DOHH2 (cell line): ENCODE measurements at regions not wholly inside any gene's neighbourhood (a gene's known extent, or its start where the extent isn't known, plus 50 kb on each side); places are given as distances from the start of the nearest gene placed in this dataset.

Experiments used
- H3F3A ChIP-seq: fragments of 200-600 bp; sonication (generic), shearing (Covaris generic); 2 replicates; pipeline ENCODE4 v1.6.0; 2016; ENCODE audit warnings: antibody characterized with exemption, mild to moderate bottlenecking; ENCODE audit not compliant: control insufficient read depth, insufficient read depth
- H3K27ac ChIP-seq: fragments of 200-600 bp; sonication (generic); 2 replicates; pipeline ENCODE4 v1.5.1; 2014; ENCODE audit warnings: low read depth, mild to moderate bottlenecking, low read length, moderate library complexity
- H3K27me3 ChIP-seq: fragments of 200-600 bp; sonication (generic); 2 replicates; pipeline ENCODE4 v1.6.1; 2014; ENCODE audit warnings: mild to moderate bottlenecking, low read length, mixed read lengths; ENCODE audit not compliant: control insufficient read depth
- H3K36me3 ChIP-seq: fragments of 200-600 bp; sonication (generic); 2 replicates; pipeline ENCODE4 v1.6.1; 2014; ENCODE audit warnings: mild to moderate bottlenecking, low read length, moderate library complexity, mixed read lengths; ENCODE audit not compliant: control insufficient read depth
- H3K4me1 ChIP-seq: fragments of 200-600 bp; sonication (generic); 2 replicates; pipeline ENCODE4 v1.6.1; 2014; ENCODE audit warnings: mild to moderate bottlenecking, low read length, mixed read lengths; ENCODE audit not compliant: control insufficient read depth
- H3K4me2 ChIP-seq: fragments of 200-600 bp; sonication (generic); 2 replicates; pipeline ENCODE4 v1.6.0; 2014; ENCODE audit warnings: mild to moderate bottlenecking, low read length, moderate library complexity
- H3K4me3 ChIP-seq: fragments of 200-600 bp; sonication (generic); 2 replicates; pipeline ENCODE4 v1.5.1; 2014; ENCODE audit warnings: mild to moderate bottlenecking, low read length, mixed read lengths
- H3K79me2 ChIP-seq: fragments of 200-600 bp; sonication (generic); 2 replicates; pipeline ENCODE4 v1.6.1; 2014; ENCODE audit warnings: mild to moderate bottlenecking, low read length, mixed read lengths; ENCODE audit not compliant: control insufficient read depth
- H3K9me2 ChIP-seq: fragments of 200-600 bp; sonication (generic); replicated peaks from 2 replicates; pipeline ENCODE4 v1.6.1; 2014; ENCODE audit warnings: mild to moderate bottlenecking, low read length, mixed read lengths; ENCODE audit not compliant: control insufficient read depth
- H3K9me3 ChIP-seq: fragments of 200-600 bp; sonication (generic); 2 replicates; pipeline ENCODE4 v1.6.1; 2014; ENCODE audit warnings: antibody characterized with exemption, low read length, mixed read lengths; ENCODE audit not compliant: control insufficient read depth, insufficient read depth
- H4K20me1 ChIP-seq: fragments of 200-600 bp; sonication (generic); 2 replicates; pipeline ENCODE4 v1.6.0; 2014; ENCODE audit warnings: low read depth, mild to moderate bottlenecking, antibody characterized with exemption, low read length, moderate library complexity; ENCODE audit not compliant: control insufficient read depth, insufficient read depth
- EZH2phosphoT487 ChIP-seq: fragments of 200-600 bp; sonication (generic); IDR thresholded peaks from 2 replicates; pipeline ENCODE4 v1.6.1; 2017; ENCODE audit warnings: borderline replicate concordance, mild to moderate bottlenecking, antibody characterized with exemption, low read length, moderate library complexity, mixed read lengths
- TF ChIP-seq, protein P1 (sequence below): fragments of 200-600 bp; sonication (generic); IDR thresholded peaks from one replicate; pipeline ENCODE4 v1.5.1; 2014; ENCODE audit warnings: antibody characterized with exemption, mild to moderate bottlenecking, low read depth, low read length; ENCODE audit not compliant: poor library complexity, severe bottlenecking

DNA sequence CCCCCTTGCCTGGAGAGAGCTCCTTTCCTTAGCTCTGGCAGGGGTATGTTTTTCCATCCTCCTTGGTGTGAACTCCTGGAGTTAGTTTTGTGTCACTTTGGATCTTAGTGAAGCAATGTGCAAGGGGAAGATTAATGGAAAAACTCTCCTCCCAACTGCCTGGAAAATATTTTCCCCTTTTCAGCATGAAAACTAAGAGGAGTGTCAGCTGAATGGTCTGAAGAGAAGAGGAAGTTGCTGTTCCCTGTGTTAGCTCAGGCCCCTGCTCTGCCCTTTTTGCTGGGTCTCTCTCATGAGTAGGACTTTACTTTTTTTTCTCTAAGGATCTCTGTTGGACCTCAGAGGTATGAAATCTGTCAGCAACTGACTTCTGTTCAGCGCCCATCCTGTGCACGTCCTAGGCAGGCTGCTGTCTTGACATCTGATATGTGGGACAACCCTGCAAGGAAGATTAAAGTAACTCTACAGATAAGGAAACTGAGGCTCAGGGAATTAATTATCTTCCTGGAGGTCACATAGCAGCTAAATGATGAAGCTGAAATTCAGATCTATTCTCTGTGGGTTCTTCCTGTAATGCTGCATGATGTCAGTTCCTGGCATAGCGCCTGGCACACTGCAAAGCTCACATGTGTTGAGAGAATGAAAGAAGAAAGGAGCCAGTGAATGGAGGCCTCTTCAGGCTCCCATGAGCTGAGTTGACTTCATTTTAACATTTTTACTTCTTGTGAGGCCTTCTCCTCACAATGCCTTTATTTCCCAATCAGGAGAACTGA is 109.7 kb upstream of the GALNT15 start:
- Histone ChIP-seq H3K4me3 (no peak overlapping the region), H3K27ac (no peak overlapping the region), H3K4me2 (no peak overlapping the region), H3K79me2 (no peaks in the 10 kb centered on the region), H3K36me3 (no peaks in the 10 kb centered on the region), H3K9me3 (no peaks in the 10 kb centered on the region), H4K20me1 (no peaks in the 10 kb centered on the region), H3F3A (no peaks in the 10 kb centered on the region), H3K4me1 (no peaks in the 10 kb centered on the region), H3K9me2 (no peaks in the 10 kb centered on the region), H3K27me3 (peaks cover 4% of the 10 kb centered on the region; the same call in 1 of the 2 replicates)
- no peak for TF ChIP-seq EZH2phosphoT487
- TF ChIP-seq, protein P1, sequence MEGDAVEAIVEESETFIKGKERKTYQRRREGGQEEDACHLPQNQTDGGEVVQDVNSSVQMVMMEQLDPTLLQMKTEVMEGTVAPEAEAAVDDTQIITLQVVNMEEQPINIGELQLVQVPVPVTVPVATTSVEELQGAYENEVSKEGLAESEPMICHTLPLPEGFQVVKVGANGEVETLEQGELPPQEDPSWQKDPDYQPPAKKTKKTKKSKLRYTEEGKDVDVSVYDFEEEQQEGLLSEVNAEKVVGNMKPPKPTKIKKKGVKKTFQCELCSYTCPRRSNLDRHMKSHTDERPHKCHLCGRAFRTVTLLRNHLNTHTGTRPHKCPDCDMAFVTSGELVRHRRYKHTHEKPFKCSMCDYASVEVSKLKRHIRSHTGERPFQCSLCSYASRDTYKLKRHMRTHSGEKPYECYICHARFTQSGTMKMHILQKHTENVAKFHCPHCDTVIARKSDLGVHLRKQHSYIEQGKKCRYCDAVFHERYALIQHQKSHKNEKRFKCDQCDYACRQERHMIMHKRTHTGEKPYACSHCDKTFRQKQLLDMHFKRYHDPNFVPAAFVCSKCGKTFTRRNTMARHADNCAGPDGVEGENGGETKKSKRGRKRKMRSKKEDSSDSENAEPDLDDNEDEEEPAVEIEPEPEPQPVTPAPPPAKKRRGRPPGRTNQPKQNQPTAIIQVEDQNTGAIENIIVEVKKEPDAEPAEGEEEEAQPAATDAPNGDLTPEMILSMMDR = no peak

DNA sequence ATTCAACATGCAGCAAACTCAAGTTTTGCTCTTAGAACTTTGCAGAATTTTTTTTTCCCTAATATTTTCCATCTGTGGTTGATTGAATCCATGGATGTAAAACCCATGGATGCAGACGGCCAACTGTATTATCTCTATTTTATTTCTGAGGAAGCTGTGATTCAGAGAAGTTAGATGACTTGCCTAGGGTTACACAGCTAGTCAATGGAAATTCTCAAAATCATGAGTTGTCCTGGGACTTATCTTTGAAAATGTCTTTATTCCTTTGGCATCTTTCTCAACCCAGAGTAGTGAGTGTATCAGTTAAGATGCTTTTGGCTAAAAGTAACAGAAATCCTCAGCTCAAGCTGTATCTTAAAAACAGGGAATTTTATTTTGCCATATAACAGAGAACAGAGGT is 107.9 kb upstream of the GALNT15 start:
- H3K9me3 ChIP-seq = no peaks in the 10 kb centered on the region
- peaks cover 4% of the 10 kb centered on the region; the same call in 1 of the 2 replicates for H3K27me3 ChIP-seq
- no peak overlapping the region for H3K4me2 ChIP-seq
- TF ChIP-seq, protein P1 = no peak
- TF ChIP-seq EZH2phosphoT487 = no peak
- no peak overlapping the region for H3K27ac ChIP-seq
- H3K9me2 ChIP-seq = no peaks in the 10 kb centered on the region
- H3K79me2 ChIP-seq = no peaks in the 10 kb centered on the region
- H4K20me1 ChIP-seq = no peaks in the 10 kb centered on the region
- no peaks in the 10 kb centered on the region for H3K4me1 ChIP-seq
- no peaks in the 10 kb centered on the region for H3K36me3 ChIP-seq
- no peaks in the 10 kb centered on the region for H3F3A ChIP-seq
- H3K4me3 ChIP-seq = no peak overlapping the region

DNA sequence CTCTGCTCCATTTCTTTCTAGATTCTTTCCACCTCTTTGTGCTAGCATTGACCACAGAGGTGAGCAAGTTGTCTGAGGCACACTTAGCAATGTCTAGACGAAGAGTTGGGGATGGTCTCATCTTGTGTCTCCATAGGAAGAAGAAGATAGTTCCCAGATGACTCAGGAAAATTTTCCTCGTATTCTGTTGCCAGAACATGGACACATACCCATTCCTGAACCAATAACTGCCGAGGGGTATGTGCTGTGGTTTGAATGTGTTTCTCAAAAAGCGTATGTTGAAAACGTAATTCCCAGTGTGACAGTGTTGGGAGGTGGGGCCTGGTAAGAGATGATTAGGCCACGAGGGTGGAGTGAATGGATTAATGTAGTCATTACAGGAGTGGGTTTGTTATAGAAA is 107.5 kb upstream of the GALNT15 start:
- Histone ChIP-seq H4K20me1 (no peaks in the 10 kb centered on the region), H3K4me3 (no peak overlapping the region), H3K4me1 (no peaks in the 10 kb centered on the region), H3K27ac (no peak overlapping the region), H3K27me3 (peaks cover 4% of the 10 kb centered on the region; the same call in 1 of the 2 replicates), H3F3A (no peaks in the 10 kb centered on the region), H3K4me2 (no peak overlapping the region), H3K9me2 (no peaks in the 10 kb centered on the region), H3K36me3 (no peaks in the 10 kb centered on the region), H3K79me2 (no peaks in the 10 kb centered on the region), H3K9me3 (no peaks in the 10 kb centered on the region)
- TF ChIP-seq, protein P1 = no peak
